CD14-positive monocyte (primary cell): ENCODE measurements at regions not wholly inside any gene's neighbourhood (a gene's known extent, or its start where the extent isn't known, plus 50 kb on each side); places are given as distances from the start of the nearest gene placed in this dataset.

Experiments used
- DNase-seq, 3 donors: peaks; one replicate each; pipeline ENCODE4 v3.0.0-alpha.2; 2011 to 2022
- H2AFZ ChIP-seq: 2 replicates; pipeline ENCODE4 v1.6.0; 2012; ENCODE audit warnings: mild to moderate bottlenecking, low read depth, low read length, inconsistent platforms; ENCODE audit not compliant: insufficient read depth, poor library complexity, severe bottlenecking
- H3K27ac ChIP-seq, 2 donors: 1 replicate in 1 of 2; 2 replicates in 1 of 2; pipeline ENCODE4 v1.5.1; 2012 to 2013; ENCODE audit warnings: low read length in 2 of 2, control low read depth in 1 of 2, inconsistent platforms in 1 of 2, low read depth in 1 of 2, mild to moderate bottlenecking in 1 of 2
- H3K27me3 ChIP-seq, 2 donors: one replicate each; pipeline versions ENCODE4 v1.6.0 to v1.6.1; 2011 to 2013; ENCODE audit warnings: low read length in 2 of 2; ENCODE audit not compliant: control insufficient read depth in 2 of 2, insufficient read depth in 2 of 2
- H3K36me3 ChIP-seq, 2 donors: replicated peaks in 1 of 2; 1 replicate in 1 of 2; 2 replicates in 1 of 2; pipeline versions ENCODE4 v1.5.1 to v1.6.1; 2012 to 2013; ENCODE audit warnings: low read length in 2 of 2, control low read depth in 1 of 2, inconsistent platforms in 1 of 2, mild to moderate bottlenecking in 1 of 2; ENCODE audit not compliant: insufficient read depth in 2 of 2, control insufficient read depth in 1 of 2
- H3K4me1 ChIP-seq, 2 donors: 1 replicate in 1 of 2; 2 replicates in 1 of 2; pipeline versions ENCODE4 v1.5.1 to v1.6.1; 2012 to 2013; ENCODE audit warnings: low read length in 2 of 2, control low read depth in 1 of 2, inconsistent platforms in 1 of 2, mild to moderate bottlenecking in 1 of 2, moderate library complexity in 1 of 2; ENCODE audit not compliant: insufficient read depth in 2 of 2, control insufficient read depth in 1 of 2
- H3K4me2 ChIP-seq: replicated peaks from 2 replicates; pipeline ENCODE3; 2012; ENCODE audit warnings: low read length, moderate library complexity, mild to moderate bottlenecking; ENCODE audit not compliant: poor library complexity, severe bottlenecking; ENCODE audit errors: extremely low read depth
- H3K4me3 ChIP-seq, 3 experiments: fragments of 200-600 bp in 1 of 3; sonication (generic) in 1 of 3; replicated peaks in 1 of 3; 1 replicate in 2 of 3; 2 replicates in 1 of 3; pipeline ENCODE4 v1.5.1; 2011 to 2013; ENCODE audit warnings: low read length in 3 of 3, mild to moderate bottlenecking in 3 of 3, control low read depth in 2 of 3, low read depth in 2 of 3, inconsistent platforms in 1 of 3, moderate library complexity in 1 of 3
- H3K79me2 ChIP-seq: 2 replicates; pipeline ENCODE4 v1.6.0; 2012; ENCODE audit warnings: mild to moderate bottlenecking, control low read depth, inconsistent platforms, low read length, moderate library complexity; ENCODE audit not compliant: insufficient read depth
- H3K9ac ChIP-seq: 2 replicates; pipeline ENCODE4 v1.6.0; 2017; ENCODE audit warnings: low read length, mild to moderate bottlenecking; ENCODE audit not compliant: insufficient read depth, poor library complexity, severe bottlenecking
- H3K9me3 ChIP-seq, 2 donors: replicated peaks in 1 of 2; 1 replicate in 1 of 2; 2 replicates in 1 of 2; pipeline versions ENCODE4 v1.5.1 to v1.6.1; 2012 to 2013; ENCODE audit warnings: low read length in 2 of 2, control low read depth in 1 of 2; ENCODE audit not compliant: control insufficient read depth in 1 of 2, insufficient read depth in 1 of 2
- H4K20me1 ChIP-seq: 2 replicates; pipeline ENCODE4 v1.6.0; 2012; ENCODE audit warnings: mild to moderate bottlenecking, low read length, control low read depth, moderate library complexity; ENCODE audit not compliant: insufficient read depth
- H3K27ac Mint-ChIP-seq, 7 donors: one replicate each; pipeline ENCODE4 v1.8.0; 2020; ENCODE audit warnings: mild to moderate bottlenecking in 7 of 7, mixed read lengths in 7 of 7, moderate library complexity in 6 of 7, inconsistent platforms in 2 of 7
- H3K27me3 Mint-ChIP-seq, 3 donors: one replicate each; pipeline ENCODE4 v1.8.0; 2021 to 2022; ENCODE audit warnings: low read depth in 3 of 3, mild to moderate bottlenecking in 3 of 3, mixed read lengths in 3 of 3, moderate library complexity in 3 of 3, inconsistent platforms in 1 of 3
- H3K36me3 Mint-ChIP-seq, 2 donors: one replicate each; pipeline ENCODE4 v1.8.0; 2020; ENCODE audit warnings: mixed read lengths in 2 of 2, inconsistent platforms in 1 of 2, mild to moderate bottlenecking in 1 of 2
- H3K4me1 Mint-ChIP-seq: one replicate; pipeline ENCODE4 v1.8.0; 2020; ENCODE audit warnings: mild to moderate bottlenecking, mixed read lengths
- H3K4me3 Mint-ChIP-seq, 2 donors: one replicate each; pipeline ENCODE4 v1.8.0; 2020; ENCODE audit warnings: mild to moderate bottlenecking in 2 of 2, mixed read lengths in 2 of 2, moderate library complexity in 1 of 2
- H3K9me3 Mint-ChIP-seq, 7 donors: one replicate each; pipeline ENCODE4 v1.8.0; 2020 to 2022; ENCODE audit warnings: mixed read lengths in 7 of 7, mild to moderate bottlenecking in 6 of 7, moderate library complexity in 6 of 7, inconsistent platforms in 2 of 7
- WGBS: methylation state at CpG from one replicate; pipeline ENCODE4 v1.1.5; 2013; ENCODE audit warnings: missing lambda C conversion rate; ENCODE audit not compliant: insufficient coverage; 5-methylcytosine and 5-hydroxymethylcytosine counted together
- intact Hi-C, 2 donors: fragments of 100-400 bp; cut with micrococcal nuclease; formaldehyde crosslinking; loops; one replicate each; pipeline versions ENCODE4 v1.15.0 to v1.15.1; 2023
- TF ChIP-seq, protein P1 (sequence below): fragments of 200-600 bp; IDR thresholded peaks from one replicate; pipeline ENCODE4 v1.8.0; 2022; ENCODE audit warnings: antibody characterized with exemption, mild to moderate bottlenecking

DNA sequence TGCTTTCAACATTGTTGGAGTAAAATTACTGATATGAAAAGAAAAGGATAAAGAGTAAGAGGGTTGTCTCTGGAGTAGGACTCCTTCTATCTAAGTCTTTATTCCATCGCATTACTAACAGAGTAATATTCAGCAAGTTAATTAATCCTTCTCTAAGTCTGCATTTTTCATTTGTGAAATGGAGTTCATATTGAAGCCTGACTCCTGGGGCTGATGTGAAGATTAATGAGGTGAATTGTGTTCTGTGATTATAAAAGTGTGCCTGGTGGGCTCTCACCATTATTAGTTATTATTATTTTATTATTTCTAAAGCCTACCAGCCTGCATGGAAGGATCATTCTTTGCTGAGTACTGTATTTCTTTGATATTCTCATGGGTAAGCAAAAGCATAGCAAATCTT, 1096.7 kb downstream of the KCNT2 start:
- Histone ChIP-seq H3K4me1 (no peaks in the 10 kb centered on the region), H3K27ac (no peak overlapping the region), H3K4me3 (no peak overlapping the region), H2AFZ (no peak overlapping the region), H3K36me3 (no peaks in the 10 kb centered on the region), H3K9me3 (peaks cover 0 to 7% of the 10 kb centered on the region in 2 donors), H3K79me2 (no peaks in the 10 kb centered on the region), H3K9ac (no peak overlapping the region), H3K27me3 (no peaks in the 10 kb centered on the region), H4K20me1 (no peaks in the 10 kb centered on the region), H3K4me2 (no peak overlapping the region)
- Mint-ChIP-seq H3K4me3 (no peak overlapping the region), H3K27me3 (no peaks in the 10 kb centered on the region), H3K4me1 (no peaks in the 10 kb centered on the region), H3K27ac (no peak overlapping the region), H3K9me3 (peaks cover 0 to 14% (median 3%) of the 10 kb centered on the region in 7 donors), H3K36me3 (no peaks in the 10 kb centered on the region)
- TF ChIP-seq, protein P1, sequence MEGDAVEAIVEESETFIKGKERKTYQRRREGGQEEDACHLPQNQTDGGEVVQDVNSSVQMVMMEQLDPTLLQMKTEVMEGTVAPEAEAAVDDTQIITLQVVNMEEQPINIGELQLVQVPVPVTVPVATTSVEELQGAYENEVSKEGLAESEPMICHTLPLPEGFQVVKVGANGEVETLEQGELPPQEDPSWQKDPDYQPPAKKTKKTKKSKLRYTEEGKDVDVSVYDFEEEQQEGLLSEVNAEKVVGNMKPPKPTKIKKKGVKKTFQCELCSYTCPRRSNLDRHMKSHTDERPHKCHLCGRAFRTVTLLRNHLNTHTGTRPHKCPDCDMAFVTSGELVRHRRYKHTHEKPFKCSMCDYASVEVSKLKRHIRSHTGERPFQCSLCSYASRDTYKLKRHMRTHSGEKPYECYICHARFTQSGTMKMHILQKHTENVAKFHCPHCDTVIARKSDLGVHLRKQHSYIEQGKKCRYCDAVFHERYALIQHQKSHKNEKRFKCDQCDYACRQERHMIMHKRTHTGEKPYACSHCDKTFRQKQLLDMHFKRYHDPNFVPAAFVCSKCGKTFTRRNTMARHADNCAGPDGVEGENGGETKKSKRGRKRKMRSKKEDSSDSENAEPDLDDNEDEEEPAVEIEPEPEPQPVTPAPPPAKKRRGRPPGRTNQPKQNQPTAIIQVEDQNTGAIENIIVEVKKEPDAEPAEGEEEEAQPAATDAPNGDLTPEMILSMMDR, result no peak
- WGBS, result no CpG with 5 or more reads among the region's 1 CpG
- intact Hi-C loops, result no loop called here
- DNase-seq, result no peak

DNA sequence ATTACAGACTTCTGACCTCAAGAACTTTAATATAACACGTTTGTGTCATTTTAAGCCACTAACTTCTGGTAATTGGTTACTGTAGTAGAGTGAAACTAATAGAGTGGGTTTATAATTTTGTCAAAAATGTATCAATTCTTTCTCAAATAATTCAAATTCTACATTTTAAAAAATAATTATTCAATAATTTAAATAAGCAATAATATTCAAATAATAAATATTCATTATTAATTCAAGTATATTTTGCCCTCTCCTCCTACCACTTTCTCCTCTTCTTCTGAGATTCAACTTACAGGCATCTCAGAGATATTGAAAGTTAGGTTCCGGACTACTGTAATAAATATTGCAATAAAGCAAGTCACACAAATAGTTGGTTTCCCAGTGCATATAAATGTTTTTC, 1107.1 kb downstream of the KCNT2 start:
- Histone ChIP-seq H3K4me1 (no peaks in the 10 kb centered on the region), H3K36me3 (no peaks in the 10 kb centered on the region), H3K27me3 (no peaks in the 10 kb centered on the region), H3K79me2 (no peaks in the 10 kb centered on the region), H3K4me2 (no peak overlapping the region), H3K27ac (no peak overlapping the region), H3K9me3 (peaks cover 2% of the 10 kb centered on the region in 2 donors), H2AFZ (no peak overlapping the region), H4K20me1 (no peaks in the 10 kb centered on the region), H3K9ac (no peak overlapping the region), H3K4me3 (no peak overlapping the region)
- WGBS, result no CpG with 5 or more reads among the region's 2 CpGs
- no peak overlapping the region for H3K4me3 Mint-ChIP-seq
- H3K27ac Mint-ChIP-seq, result no peak overlapping the region
- H3K36me3 Mint-ChIP-seq, result no peaks in the 10 kb centered on the region
- H3K27me3 Mint-ChIP-seq, result peaks cover 0 to 2% (median 0%) of the 10 kb centered on the region in 3 donors
- H3K9me3 Mint-ChIP-seq, result peaks cover 0 to 4% (median 2%) of the 10 kb centered on the region in 7 donors
- DNase-seq, result no peak
- H3K4me1 Mint-ChIP-seq, result no peaks in the 10 kb centered on the region
- intact Hi-C loops, result no loop called here
- TF ChIP-seq, protein P1, result no peak
